Skeletal muscle tissue (tissue), 3 donors: ENCODE measurements at regions not wholly inside any gene's neighbourhood (a gene's known extent, or its start where the extent isn't known, plus 50 kb on each side); places are given as distances from the start of the nearest gene placed in this dataset.

Source experiments
- H3K27ac ChIP-seq: one replicate; pipeline ENCODE4 v1.7.0; 2013; ENCODE audit warnings: mild to moderate bottlenecking, low read depth, low read length, inconsistent platforms
- H3K27me3 ChIP-seq, 3 donors: one replicate each; pipeline ENCODE4 v1.7.0; 2013; ENCODE audit warnings: low read length in 3 of 3; ENCODE audit not compliant: control insufficient read depth in 3 of 3, insufficient read depth in 3 of 3
- H3K36me3 ChIP-seq, 3 donors: one replicate each; pipeline ENCODE4 v1.7.0; 2013; ENCODE audit warnings: low read length in 3 of 3; ENCODE audit not compliant: control insufficient read depth in 3 of 3, insufficient read depth in 3 of 3
- H3K4me1 ChIP-seq, 3 donors: one replicate each; pipeline ENCODE4 v1.7.0; 2013; ENCODE audit warnings: low read length in 3 of 3, mild to moderate bottlenecking in 3 of 3; ENCODE audit not compliant: control insufficient read depth in 3 of 3, insufficient read depth in 3 of 3
- H3K4me3 ChIP-seq, 3 donors: one replicate each; pipeline ENCODE4 v1.7.0; 2013; ENCODE audit warnings: low read length in 3 of 3
- H3K9ac ChIP-seq, 3 donors: one replicate each; pipeline ENCODE4 v1.7.0; 2013; ENCODE audit warnings: low read length in 3 of 3, mild to moderate bottlenecking in 3 of 3, moderate library complexity in 2 of 3, low read depth in 1 of 3
- H3K9me3 ChIP-seq, 3 donors: one replicate each; pipeline ENCODE4 v1.7.0; 2013; ENCODE audit warnings: low read length in 3 of 3; ENCODE audit not compliant: control insufficient read depth in 3 of 3
- donor health status: Osteomylitis.

DNA sequence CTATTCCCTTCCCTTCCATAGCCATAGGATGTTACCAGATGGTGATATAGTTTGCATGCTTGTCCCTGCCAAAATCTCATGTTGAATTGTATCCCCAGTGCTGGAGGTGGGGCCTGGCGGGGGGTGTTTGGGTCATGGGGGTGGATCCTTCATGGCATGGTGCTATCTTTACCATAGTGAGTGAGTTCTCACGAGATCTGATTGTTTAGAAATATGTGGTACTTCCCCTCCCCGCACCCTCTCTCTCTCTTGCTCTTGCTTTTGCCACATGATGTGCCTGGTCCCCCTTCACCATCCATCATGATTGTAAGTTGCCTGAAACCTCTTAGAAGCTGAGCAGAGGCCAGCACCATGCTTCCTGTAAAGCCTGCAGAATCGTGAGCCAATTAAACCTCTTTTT is 181.3 kb downstream of the CAND1 start:
- Histone ChIP-seq H3K9ac (no peak overlapping the region), H3K27me3 (no peaks in the 10 kb centered on the region), H3K9me3 (no peaks in the 10 kb centered on the region), H3K27ac (no peak overlapping the region), H3K4me1 (peaks cover 0 to 6% (median 0%) of the 10 kb centered on the region in 3 donors), H3K4me3 (no peak overlapping the region), H3K36me3 (no peaks in the 10 kb centered on the region)

- Histone ChIP-seq H3K27ac (no peak overlapping the region), H3K4me3 (no peak overlapping the region), H3K4me1 (peaks cover 0 to 6% (median under 1%) of the 10 kb centered on the region in 3 donors), H3K9me3 (no peaks in the 10 kb centered on the region), H3K36me3 (no peaks in the 10 kb centered on the region), H3K27me3 (no peaks in the 10 kb centered on the region), H3K9ac (no peak overlapping the region)
These were observed 182.0 kb downstream of the CAND1 start for GRCh38 chr12:67451206-67451605.

GRCh38 chr12:67452119-67452805 is 183.1 kb downstream of the CAND1 start:
- Histone ChIP-seq H3K4me3 (no peak overlapping the region), H3K36me3 (no peaks in the 10 kb centered on the region), H3K9ac (no peak overlapping the region), H3K27ac (no peak overlapping the region), H3K9me3 (no peaks in the 10 kb centered on the region), H3K27me3 (no peaks in the 10 kb centered on the region), H3K4me1 (peaks cover 9 to 15% (median 9%) of the 10 kb centered on the region in 3 donors)

GRCh38 chr12:67453191-67453590 is 184.0 kb downstream of the CAND1 start:
- Histone ChIP-seq H3K9me3 (no peaks in the 10 kb centered on the region), H3K4me1 (peaks cover 16 to 25% (median 17%) of the 10 kb centered on the region in 3 donors), H3K4me3 (no peak overlapping the region), H3K9ac (no peak overlapping the region), H3K27ac (no peak overlapping the region), H3K27me3 (no peaks in the 10 kb centered on the region), H3K36me3 (no peaks in the 10 kb centered on the region)

DNA sequence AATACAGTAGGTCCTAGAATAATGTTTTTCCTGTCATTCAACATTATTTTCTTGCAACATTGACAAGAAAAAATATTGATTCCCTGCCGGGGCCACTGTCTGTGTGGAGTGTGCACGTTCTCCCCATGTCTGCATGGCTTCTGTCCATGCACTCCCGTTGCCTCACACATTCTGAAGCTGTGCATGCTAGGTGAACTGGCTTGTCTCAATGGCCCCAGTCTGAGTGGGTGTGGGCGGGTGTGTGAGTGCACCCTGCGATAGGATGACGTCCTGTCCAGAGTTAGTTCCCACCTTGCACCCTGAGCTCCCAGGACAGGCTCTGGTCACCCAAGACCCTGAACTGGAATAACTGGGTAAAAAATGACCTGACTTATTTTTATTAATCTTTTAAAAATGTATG is 186.1 kb downstream of the CAND1 start:
- Histone ChIP-seq H3K36me3 (no peaks in the 10 kb centered on the region), H3K9ac (no peak overlapping the region), H3K27ac (no peak overlapping the region), H3K4me1 (peaks cover 24 to 34% (median 30%) of the 10 kb centered on the region in 3 donors), H3K4me3 (no peak overlapping the region), H3K27me3 (no peaks in the 10 kb centered on the region), H3K9me3 (no peaks in the 10 kb centered on the region)

DNA sequence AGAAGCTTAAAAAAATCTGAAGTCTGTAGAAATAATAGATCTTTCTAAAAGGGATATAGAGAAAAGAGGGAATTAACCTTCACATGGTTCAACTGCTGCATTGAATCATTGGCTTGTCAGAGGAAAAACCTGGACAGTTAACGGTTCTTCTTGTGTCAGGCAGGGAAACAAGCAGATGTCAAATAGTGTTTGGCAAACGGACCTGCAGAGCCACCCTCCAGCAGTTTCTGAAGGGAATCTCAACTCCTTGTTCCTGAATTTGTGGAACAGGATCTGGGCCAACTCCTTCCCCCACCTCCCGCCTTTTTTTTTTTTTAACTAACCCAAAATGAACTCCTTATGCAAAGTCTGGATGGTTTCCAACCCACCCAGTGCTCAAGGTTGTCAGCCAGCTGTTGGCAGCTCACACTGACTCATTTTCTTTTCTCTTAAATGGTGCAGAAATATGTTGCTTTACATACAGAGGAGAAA is 187.3 kb downstream of the CAND1 start:
- peak overlapping the region; percentile 31 for H3K27ac ChIP-seq
- peaks cover 26 to 38% (median 30%) of the 10 kb centered on the region in 3 donors for H3K4me1 ChIP-seq
- H3K4me3 ChIP-seq: no peak overlapping the region
- H3K27me3 ChIP-seq: no peaks in the 10 kb centered on the region
- no peaks in the 10 kb centered on the region for H3K36me3 ChIP-seq
- H3K9ac ChIP-seq: no peak overlapping the region
- H3K9me3 ChIP-seq: no peaks in the 10 kb centered on the region

GRCh38 chr12:67457136-67457535 is 188.0 kb downstream of the CAND1 start:
- Histone ChIP-seq H3K4me3 (no peak overlapping the region), H3K4me1 (peaks cover 29 to 44% (median 34%) of the 10 kb centered on the region in 3 donors), H3K36me3 (no peaks in the 10 kb centered on the region), H3K27me3 (no peaks in the 10 kb centered on the region), H3K9me3 (no peaks in the 10 kb centered on the region), H3K27ac (peak overlapping the region; percentile 73), H3K9ac (no peak overlapping the region)

DNA sequence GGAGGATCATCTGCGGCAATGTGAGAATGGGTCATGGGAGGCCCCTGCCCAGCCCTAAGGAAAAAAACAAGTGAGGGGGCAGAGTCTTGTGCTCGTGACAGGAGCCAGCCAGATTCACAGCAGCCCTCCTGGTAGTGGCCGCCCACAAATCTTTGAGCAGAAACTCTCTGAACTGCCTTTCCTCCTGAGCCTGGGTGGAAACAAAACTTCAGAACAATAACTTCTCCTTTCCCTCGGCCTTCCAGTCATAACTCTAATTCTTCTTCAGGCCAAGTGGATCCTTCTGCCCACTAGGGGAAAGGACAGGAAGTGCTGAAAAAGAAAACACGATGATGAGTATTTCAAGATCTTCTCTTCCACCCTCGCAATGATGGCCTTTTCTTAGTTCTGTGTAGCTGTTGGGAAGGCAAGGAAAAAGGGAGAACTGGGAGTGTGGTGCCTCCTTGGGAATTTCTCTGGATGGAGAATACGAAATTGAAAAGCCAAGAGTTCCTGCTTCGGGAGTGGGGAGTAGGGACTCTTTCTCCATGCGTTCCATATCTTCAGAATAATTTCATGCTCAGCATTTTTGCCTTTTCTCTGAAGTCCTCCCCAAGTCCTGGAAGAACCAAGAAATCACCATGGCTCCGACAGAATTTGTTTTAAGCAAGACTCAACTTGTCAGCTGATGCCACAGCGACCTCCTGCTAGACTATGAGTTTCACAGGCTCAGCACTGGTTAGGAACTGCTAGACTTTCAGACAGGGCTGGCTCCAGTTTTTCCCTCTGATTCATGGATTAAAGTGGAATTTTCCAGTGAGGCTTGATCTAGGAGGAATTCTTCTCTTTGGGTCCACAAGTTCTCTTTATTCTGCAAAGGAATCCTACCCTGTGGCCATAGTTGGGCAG is 188.9 kb downstream of the CAND1 start:
- H3K4me3 ChIP-seq: no peak overlapping the region
- no peak overlapping the region for H3K9ac ChIP-seq
- no peaks in the 10 kb centered on the region for H3K27me3 ChIP-seq
- peaks cover 31 to 51% (median 37%) of the 10 kb centered on the region in 3 donors for H3K4me1 ChIP-seq
- no peaks in the 10 kb centered on the region for H3K9me3 ChIP-seq
- H3K36me3 ChIP-seq: no peaks in the 10 kb centered on the region
- H3K27ac ChIP-seq: peak overlapping the region; percentile 73

DNA sequence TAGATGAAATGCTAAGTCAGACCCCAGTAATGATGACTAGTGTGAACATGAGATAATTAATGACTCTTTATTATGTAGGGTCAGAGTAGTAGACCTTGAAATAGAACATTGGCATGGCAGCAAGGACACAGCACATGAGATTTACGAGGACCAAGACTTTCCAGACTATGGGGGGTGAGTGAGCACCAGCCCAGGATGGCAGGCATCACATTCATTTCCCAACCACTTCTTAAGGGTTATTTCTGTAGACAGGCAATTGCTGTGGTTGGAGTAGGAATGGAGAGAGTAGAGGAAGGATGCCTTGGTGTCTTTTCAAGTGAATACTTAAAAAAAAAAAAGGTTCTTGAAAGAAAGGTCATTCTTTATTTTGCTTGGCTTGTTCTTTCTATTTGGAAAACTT is 189.4 kb upstream of the DYRK2 start:
- H3K9me3 ChIP-seq: no peaks in the 10 kb centered on the region
- H3K4me3 ChIP-seq: no peak overlapping the region
- no peaks in the 10 kb centered on the region for H3K27me3 ChIP-seq
- H3K4me1 ChIP-seq: peaks cover 31 to 59% (median 37%) of the 10 kb centered on the region in 3 donors
- peak overlapping the region; percentile 70 for H3K27ac ChIP-seq
- H3K36me3 ChIP-seq: no peaks in the 10 kb centered on the region
- H3K9ac ChIP-seq: no peak overlapping the region

DNA sequence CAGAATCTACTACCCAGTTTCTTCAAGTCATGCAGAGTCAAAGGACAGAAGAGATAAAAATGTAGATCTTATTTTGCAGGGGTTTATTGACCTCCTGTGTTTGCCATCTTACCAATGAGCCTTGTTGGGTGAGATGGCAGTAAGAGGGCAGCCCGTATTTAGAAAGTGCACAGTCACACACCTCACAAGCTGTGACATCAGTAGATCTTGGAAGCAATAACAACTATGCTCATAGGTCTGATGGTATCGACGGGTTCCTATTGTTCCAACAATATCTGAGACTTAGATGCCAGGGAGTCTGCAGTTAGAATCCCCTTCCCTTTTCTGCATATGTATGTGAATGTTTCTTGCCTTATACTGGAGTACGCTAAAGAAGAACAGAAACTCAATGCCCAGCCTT is 189.0 kb upstream of the DYRK2 start:
- no peaks in the 10 kb centered on the region for H3K9me3 ChIP-seq
- H3K4me1 ChIP-seq: peaks cover 31 to 59% (median 37%) of the 10 kb centered on the region in 3 donors

More for the DNA sequence above, 189.0 kb upstream of the DYRK2 start:
- peak overlapping the region; percentile 70 for H3K27ac ChIP-seq
- no peaks in the 10 kb centered on the region for H3K36me3 ChIP-seq
- H3K27me3 ChIP-seq: no peaks in the 10 kb centered on the region
- H3K4me3 ChIP-seq: no peak overlapping the region
- peak overlapping the region in 1 of 3 donors; percentile 17 for H3K9ac ChIP-seq
